DMS153 (cell line): ENCODE measurements at regions not wholly inside any gene's neighbourhood (a gene's known extent, or its start where the extent isn't known, plus 50 kb on each side); places are given as distances from the start of the nearest gene placed in this dataset.
"Not testable (repeated sequence)": the region's sequence is repeated elsewhere in the genome, so short reads cannot be mapped to it uniquely, and the experiment has no call there.

Experiments used
- DNase-seq: peaks from one replicate; lab custom pipeline; 2025; lab: John Stamatoyannopoulos, UW

GRCh38 chr10:53071505-53072125 lies 299.0 kb upstream of the MBL2 start:
- no peak for DNase-seq

- no peak for DNase-seq
Measured at GRCh38 chr10:53069013-53069412, 296.4 kb upstream of the MBL2 start.

GRCh38 chr10:53064614-53065013 lies 292.0 kb upstream of the MBL2 start:
- DNase-seq, result no peak

GRCh38 chr10:53063805-53064204 lies 291.2 kb upstream of the MBL2 start:
- no peak for DNase-seq

GRCh38 chr10:53052521-53053164 lies 280.1 kb upstream of the MBL2 start:
- DNase-seq, result no peak

GRCh38 chr10:53045315-53045714 lies 272.7 kb upstream of the MBL2 start:
- no peak for DNase-seq

GRCh38 chr10:53035823-53036222 lies 263.2 kb upstream of the MBL2 start:
- not testable (repeated sequence) for DNase-seq

GRCh38 chr10:53033396-53033795 lies 260.8 kb upstream of the MBL2 start:
- no peak for DNase-seq

GRCh38 chr10:53029872-53030849 lies 257.6 kb upstream of the MBL2 start:
- not testable (repeated sequence) for DNase-seq

- DNase-seq, result no peak
Measured at GRCh38 chr10:53029449-53029848, 256.9 kb upstream of the MBL2 start.

- not testable (repeated sequence) for DNase-seq
Measured at GRCh38 chr10:53025765-53026164, 253.2 kb upstream of the MBL2 start.

- DNase-seq, result no peak
Measured at GRCh38 chr10:53025172-53025711, 252.7 kb upstream of the MBL2 start.

- DNase-seq, result no peak
Measured at GRCh38 chr10:53023411-53023810, 250.8 kb upstream of the MBL2 start.

GRCh38 chr10:53022611-53023088 lies 250.1 kb upstream of the MBL2 start:
- DNase-seq, result no peak

GRCh38 chr10:53013201-53013810 lies 240.7 kb upstream of the MBL2 start:
- DNase-seq, result no peak

GRCh38 chr10:53009961-53010907 lies 237.7 kb upstream of the MBL2 start:
- DNase-seq, result no peak

- DNase-seq, result no peak
Measured at GRCh38 chr10:53007527-53007842, 234.9 kb upstream of the MBL2 start.

- no peak for DNase-seq
Measured at GRCh38 chr10:53006663-53007526, 234.3 kb upstream of the MBL2 start.

GRCh38 chr10:53005612-53006345 lies 233.2 kb upstream of the MBL2 start:
- no peak for DNase-seq
